Activated T-cell treated with anti-CD3 and anti-CD28 coated beads for 1 hour (primary cell): ENCODE measurements at regions not wholly inside any gene's neighbourhood (a gene's known extent, or its start where the extent isn't known, plus 50 kb on each side); places are given as distances from the start of the nearest gene placed in this dataset.
"Not testable (repeated sequence)": the region's sequence is repeated elsewhere in the genome, so short reads cannot be mapped to it uniquely, and the experiment has no call there.

ENCODE experiments used
- DNase-seq: peaks from one replicate; pipeline ENCODE4 v3.0.0-alpha.2; 2020; ENCODE audit warnings: low read depth

- no peak for DNase-seq
These were observed 167.7 kb upstream of the P2RY1 start for GRCh38 chr3:152667267-152667666.

DNA sequence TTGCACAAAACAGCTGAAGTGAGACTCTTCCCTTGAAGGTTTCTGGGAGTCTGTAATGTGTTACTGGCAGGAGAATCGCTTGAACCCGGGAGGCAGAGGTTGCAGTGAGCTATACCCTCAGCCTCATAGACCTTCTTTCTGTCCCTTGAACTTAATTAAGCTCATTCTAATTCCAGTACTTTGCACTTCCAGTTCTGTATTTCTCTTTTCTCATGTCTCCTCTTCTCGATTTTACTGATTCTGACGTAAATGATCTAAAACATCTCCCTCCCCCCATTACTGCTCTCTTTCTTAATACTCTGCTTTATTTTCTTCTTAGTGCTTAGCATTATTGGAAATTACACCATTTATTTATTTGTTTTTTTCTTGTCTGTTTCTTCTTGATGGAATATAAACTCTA is 165.4 kb upstream of the P2RY1 start:
- no peak for DNase-seq

GRCh38 chr3:152671446-152672319 is 163.2 kb upstream of the P2RY1 start:
- DNase-seq, result no peak

DNA sequence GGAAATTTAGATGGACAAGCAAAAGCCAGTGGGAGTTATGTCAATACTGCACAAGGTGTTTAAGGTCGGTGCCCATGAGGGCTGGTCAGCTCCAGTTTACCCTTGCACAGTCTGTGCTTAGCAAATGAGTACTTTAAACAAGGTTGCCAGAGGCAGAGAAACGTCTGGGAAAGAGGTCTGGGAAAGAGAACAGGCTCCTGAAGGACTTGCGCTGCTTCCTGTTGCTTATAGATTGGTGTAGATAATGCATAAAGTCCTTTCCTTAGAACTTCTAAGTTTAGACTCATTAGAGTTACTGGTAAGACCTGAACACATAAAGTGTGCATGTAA is 162.6 kb upstream of the P2RY1 start:
- no peak for DNase-seq

DNA sequence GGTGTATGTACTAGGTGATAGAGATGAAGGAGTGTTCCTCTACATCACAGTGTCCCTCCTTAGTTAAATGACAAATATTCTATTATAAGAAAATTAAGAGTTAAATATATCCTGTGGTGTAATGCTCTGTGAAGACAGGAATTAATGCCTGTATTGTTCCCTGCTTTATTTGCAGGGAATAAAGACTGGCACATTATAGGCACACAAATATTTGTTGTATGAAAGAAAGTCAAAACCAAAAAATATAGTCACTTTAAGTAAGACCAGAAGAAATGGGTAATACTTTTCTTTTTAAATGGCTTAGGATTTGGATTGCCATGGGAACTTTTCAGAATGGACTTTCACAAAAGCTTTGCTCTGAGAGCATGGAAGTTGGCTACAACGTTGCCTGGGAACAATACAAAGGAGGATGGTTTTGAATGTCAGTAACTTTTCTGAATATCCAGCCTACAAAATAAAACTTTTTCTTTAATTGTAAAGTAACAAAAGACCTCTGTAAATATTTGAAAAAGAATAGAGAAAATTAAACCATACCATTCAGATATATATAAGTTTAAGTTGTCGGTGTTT is 158.0 kb upstream of the P2RY1 start:
- DNase-seq, result no peak

- no peak for DNase-seq
These were observed 157.4 kb upstream of the P2RY1 start for GRCh38 chr3:152677491-152677890.

- DNase-seq, result no peak
These were observed 152.5 kb upstream of the P2RY1 start for GRCh38 chr3:152682477-152682876.

- no peak for DNase-seq
These were observed 151.4 kb upstream of the P2RY1 start for GRCh38 chr3:152683521-152683999.

DNA sequence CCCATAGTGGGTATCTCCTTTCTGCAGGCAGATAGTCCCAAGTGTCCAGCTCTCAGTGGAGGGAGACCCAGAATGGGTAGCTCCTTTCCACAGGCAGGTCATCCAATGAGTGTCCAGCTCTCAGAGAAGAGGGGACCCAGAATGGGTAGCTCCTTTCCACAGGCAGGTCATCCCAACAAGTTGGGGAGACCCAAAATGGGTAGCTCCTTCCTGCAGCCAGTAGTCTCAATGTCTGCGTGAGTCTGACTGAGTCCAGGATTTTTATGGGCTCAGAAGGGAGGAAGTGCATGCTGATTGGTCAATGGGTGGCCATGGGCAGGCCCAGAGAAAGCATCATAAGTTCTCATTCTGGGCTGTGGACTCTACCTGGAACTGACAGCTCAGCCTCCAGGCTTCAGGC is 150.7 kb upstream of the P2RY1 start:
- DNase-seq, result no peak

DNA sequence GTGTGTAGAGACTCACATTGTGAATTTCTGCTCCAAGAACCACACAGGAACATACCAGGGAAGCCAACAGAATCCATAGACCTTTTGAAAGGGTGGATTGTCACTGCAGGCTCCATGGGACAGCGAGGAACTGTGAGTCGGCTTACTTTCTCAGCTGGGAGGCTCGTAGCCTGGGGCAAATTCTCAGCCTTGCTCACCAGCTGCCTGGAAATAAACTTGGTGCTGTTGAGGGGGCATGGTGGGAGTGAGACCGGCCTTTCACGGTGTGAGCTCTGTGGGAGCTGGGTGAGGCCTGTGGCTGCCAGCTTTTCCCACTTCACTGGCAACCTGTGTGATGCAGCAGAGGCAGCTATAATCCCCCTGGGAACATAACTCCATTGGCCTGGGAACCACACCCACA is 146.6 kb upstream of the P2RY1 start:
- no peak for DNase-seq

- not testable (repeated sequence) for DNase-seq
These were observed 142.6 kb upstream of the P2RY1 start for GRCh38 chr3:152692326-152692725.

GRCh38 chr3:152693521-152694250 is 141.2 kb upstream of the P2RY1 start:
- not testable (repeated sequence) for DNase-seq

GRCh38 chr3:152695840-152696239 is 139.1 kb upstream of the P2RY1 start:
- no peak for DNase-seq

GRCh38 chr3:152696962-152697361 is 138.0 kb upstream of the P2RY1 start:
- DNase-seq, result no peak

DNA sequence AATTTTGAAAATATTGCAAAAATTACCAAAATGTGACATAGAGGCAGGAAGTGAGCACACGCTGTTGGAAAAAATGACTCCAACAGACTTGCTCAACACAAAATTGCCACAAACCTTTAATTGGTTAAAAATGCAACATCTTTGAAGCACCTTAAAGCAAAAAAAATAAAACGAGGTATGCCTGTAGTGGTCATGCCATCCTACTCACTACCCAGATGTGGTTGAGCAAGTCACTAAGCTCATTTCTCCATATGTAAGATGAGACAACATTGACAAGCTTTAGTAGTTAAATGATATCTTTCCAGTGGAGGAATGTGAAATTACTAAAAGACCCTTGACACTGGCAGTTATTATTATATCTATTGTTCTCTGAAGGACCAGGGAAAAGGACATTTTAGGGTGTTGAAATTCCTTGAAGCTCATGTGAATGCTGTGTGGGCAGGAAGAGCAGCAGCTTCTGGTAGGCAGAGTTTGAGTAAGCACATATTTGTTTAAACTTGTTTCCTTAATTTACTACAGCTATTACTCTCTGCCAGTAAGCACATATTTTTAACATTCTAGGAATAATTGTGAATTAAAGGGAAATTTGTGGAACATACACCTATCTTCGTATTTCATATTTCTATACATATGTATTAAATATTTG is 131.6 kb upstream of the P2RY1 start:
- no peak for DNase-seq

- no peak for DNase-seq
These were observed 127.8 kb upstream of the P2RY1 start for GRCh38 chr3:152706991-152707713.

GRCh38 chr3:152709659-152710058 is 125.3 kb upstream of the P2RY1 start:
- no peak for DNase-seq

DNA sequence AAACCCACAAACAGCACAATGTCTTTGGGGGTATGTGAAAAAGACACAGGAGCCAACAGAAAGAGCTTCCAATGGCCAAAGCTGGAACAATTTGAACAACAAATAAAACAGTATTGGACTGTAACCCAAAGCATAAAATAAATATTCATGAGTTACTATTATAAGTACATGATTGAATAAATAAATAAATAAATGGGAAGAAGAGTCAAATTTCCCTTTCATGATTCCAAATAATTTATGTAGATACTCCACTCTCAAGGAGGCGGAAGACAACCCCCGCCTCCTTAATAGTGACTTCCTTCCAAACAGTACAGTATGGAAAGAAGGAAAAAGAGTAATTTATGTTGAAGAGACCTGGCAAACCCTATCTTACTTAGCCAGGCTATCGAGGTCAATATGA is 124.4 kb upstream of the P2RY1 start:
- no peak for DNase-seq

GRCh38 chr3:152713989-152714388 is 120.9 kb upstream of the P2RY1 start:
- DNase-seq, result no peak

DNA sequence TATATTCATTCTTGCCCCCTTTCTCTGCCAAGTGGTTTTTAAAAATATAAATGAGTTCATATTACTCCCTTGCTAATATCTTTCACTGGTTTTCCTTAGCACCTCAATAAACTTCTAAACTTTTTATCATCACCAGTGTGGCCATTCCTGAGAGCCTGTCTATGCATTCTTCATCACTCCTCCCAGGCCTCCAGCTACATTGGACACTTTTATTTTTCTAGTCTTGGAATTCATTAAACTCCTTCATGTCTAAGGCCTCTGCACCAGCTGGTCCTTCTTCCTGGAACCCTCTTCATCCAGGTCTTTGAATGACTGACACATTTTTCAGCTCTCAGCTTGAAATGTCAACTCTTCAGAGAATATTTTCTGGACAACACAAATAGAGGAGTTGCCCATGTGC is 120.4 kb upstream of the P2RY1 start:
- no peak for DNase-seq

- no peak for DNase-seq
These were observed 117.7 kb upstream of the P2RY1 start for GRCh38 chr3:152717252-152717651.

DNA sequence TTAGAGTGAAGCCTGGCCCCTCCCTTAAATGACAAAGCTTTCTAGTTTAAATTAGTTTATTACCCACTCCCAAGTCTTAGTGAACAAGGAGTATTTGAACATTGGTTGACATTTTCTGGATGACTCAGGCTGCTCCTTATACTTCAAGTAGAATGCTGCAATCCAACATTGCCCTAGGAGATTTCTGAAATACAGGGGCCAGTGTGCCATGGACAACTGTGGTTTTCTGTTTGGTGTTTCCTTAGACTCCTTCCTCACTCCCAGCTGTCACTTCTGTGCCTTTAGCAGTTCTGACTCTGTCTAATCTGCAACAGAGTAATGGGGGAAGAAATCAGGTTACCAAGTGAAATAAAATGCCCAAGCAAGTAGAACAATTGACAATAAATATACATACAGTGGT is 116.1 kb upstream of the P2RY1 start:
- no peak for DNase-seq
